H54 (cell line): ENCODE measurements at regions not wholly inside any gene's neighbourhood (a gene's known extent, or its start where the extent isn't known, plus 50 kb on each side); places are given as distances from the start of the nearest gene placed in this dataset.

Experiments used
- DNase-seq: peaks from one replicate; pipeline ENCODE4 v3.0.0; 2011; ENCODE audit warnings: low spot score, mixed read lengths; ENCODE audit not compliant: insufficient read length
- FAIRE-seq: peaks from 3 replicates; lab custom pipeline; 2011; peaks lifted over from hg19 to GRCh38; lab: Jason Lieb, UNC
- POLR2A ChIP-seq: IDR thresholded peaks from 2 replicates; pipeline ENCODE4 v1.6.1; 2011; ENCODE audit warnings: low read depth, mild to moderate bottlenecking, low read length

DNA sequence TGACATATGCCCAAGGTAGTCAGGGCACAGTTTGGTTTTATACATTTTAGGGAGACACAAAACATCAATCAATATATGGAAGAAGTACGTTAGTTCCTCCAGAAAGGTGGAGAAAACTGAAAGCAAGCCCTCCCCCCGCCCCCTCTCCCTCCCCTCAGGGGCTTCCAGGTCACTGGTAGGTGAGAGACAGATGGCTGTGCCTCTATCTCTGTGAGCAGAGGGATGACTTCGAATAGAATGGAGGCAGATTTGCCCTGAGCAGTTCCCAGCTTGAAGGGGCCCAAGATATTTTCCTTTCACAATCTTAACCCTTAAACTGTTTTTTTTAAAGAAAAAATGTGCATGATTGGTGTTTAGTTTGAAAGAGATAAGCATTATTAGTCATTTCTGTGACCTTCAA is 114.0 kb downstream of the PCDH10 start:
- no peak for FAIRE-seq
- no peak for DNase-seq
- TF ChIP-seq POLR2A: no peak

GRCh38 chr4:133247861-133248260 is 98.8 kb downstream of the PCDH10 start:
- TF ChIP-seq POLR2A: no peak
- DNase-seq (no peak), FAIRE-seq (no peak)

DNA sequence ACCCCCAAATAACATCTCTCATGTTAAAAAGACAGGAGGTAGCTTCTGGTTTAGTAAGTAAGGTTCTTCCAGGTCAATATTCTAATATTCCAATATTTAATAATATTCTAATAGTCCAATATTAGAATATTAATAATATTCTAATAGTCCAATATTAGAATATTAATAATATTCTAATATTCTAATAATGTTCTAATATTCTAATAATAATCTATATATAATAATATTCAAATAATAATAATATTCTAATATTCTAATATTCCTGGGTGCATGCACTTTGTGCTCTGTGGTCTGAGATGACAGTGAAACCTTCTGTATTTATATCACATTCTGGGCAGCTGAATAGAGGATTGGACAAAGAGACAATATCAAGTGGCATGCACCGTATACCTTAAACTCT is 96.1 kb downstream of the PCDH10 start:
- FAIRE-seq (no peak), DNase-seq (no peak)
- TF ChIP-seq POLR2A: no peak
